Right kidney (tissue), 1 donor: ENCODE measurements at regions not wholly inside any gene's neighbourhood (a gene's known extent, or its start where the extent isn't known, plus 50 kb on each side); places are given as distances from the start of the nearest gene placed in this dataset.
"Not testable (repeated sequence)": the region's sequence is repeated elsewhere in the genome, so short reads cannot be mapped to it uniquely, and the experiment has no call there.

Experiments
- DNase-seq: peaks from one replicate; pipeline ENCODE4 v3.0.0-alpha.2; 2016

- DNase-seq = no peak
These were observed 313.6 kb downstream of the TBC1D32 start for GRCh38 chr6:121020656-121021055.

DNA sequence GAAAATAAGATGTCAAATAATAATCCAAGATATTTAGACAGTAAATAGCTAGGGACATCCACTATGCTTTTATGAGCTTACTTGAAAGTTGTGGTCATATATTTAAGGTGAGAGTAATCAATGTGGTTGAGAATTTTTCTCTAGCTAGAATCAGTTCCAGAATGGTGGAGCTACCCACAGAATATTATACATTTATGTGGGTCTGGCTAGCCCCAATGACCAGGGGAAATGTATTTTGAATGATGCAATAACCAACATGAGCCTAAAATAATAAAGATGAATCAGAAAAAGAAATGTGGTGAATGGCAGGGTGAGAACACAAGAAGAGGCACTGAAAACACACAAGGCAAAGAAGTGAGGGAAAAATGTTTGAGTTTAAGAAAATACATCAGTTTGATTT is 325.7 kb downstream of the TBC1D32 start:
- no peak for DNase-seq

GRCh38 chr6:121006024-121006423 is 328.3 kb downstream of the TBC1D32 start:
- no peak for DNase-seq

DNA sequence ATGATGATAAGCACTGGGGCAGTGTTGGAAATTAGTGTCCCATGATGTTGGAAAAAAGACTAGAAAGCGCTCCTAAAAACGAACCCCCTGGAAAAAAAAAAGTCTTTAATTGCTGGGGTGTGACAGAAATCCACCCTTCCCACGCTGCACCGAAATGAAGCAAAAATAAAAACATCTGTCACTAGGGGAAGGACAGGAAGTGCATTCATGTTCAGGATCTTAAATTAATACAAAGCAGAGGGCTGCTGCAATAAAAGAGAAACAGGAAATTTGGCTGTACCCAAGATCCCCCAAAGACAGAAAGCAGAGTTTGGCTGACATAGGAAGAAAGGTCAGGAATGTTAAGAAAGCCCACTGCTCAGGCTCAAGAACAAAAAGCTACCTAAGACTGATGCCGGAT is 333.9 kb downstream of the TBC1D32 start:
- no peak for DNase-seq

DNA sequence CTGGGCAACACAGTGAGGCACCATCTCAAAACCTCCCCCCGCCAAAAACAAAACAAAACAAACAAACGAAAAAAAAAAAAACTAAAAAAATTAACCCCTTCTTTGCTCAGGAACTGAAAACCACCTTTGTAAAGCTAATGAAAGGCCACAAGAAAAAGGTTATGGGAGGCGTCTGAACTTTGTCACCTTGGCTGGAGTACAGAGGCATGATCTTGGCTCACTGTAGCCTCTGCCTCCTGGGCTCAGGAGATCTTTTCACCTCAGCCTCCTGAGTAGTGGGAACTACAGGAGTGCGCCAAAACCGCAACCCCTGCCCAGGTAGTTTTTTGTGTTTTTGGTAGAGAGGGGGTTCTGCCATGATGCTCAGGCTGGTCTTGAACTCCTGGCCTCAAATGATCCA is 337.9 kb downstream of the TBC1D32 start:
- DNase-seq = no peak

DNA sequence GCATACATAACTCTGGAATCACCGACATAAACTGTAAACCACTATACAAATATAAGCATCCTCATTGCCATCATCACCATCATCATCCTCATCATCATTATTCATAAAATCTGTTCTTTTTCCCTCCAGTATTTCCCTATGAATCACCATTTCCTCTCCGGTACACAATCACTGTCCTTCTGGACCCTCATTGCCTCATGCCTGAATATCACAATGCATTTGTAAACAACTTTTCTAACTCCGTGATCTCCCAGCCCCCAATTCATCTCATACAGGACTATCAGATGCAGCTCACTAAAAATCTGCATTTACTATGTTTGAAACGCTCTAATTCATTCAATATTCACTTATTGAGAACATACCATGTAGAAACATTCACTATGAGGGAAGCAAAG is 339.7 kb downstream of the TBC1D32 start:
- no peak for DNase-seq

DNA sequence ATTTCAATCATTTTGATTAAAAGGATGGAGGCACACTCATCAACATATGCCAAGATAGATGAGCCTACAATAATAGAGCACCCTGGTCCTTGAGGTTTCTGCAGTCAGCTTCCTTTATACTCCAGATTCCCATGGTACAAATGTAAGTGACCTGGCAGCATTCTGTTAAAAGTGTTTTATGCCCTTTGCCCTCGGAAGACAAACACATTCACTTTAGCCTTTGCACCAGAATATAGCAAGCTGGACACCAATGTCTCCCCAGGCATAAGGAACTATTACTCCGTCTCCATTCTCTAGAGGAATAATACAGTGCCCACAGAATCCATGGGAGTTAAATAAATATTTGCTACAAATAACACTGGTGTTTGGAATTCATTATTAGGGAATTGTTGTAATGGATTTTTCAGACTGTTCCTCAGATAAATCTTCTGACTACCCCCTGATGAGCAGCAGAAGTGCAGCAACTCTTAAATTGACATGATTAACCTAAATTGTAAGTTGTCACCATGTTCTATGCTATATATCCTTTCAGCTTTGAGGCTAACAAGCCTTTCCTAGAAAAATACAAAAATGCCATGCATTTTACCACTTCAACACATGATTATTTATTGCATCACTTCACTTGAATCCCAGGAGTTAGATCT is 340.2 kb downstream of the TBC1D32 start:
- DNase-seq = no peak

- DNase-seq = no peak
These were observed 342.0 kb downstream of the TBC1D32 start for GRCh38 chr6:120992257-120992656.

DNA sequence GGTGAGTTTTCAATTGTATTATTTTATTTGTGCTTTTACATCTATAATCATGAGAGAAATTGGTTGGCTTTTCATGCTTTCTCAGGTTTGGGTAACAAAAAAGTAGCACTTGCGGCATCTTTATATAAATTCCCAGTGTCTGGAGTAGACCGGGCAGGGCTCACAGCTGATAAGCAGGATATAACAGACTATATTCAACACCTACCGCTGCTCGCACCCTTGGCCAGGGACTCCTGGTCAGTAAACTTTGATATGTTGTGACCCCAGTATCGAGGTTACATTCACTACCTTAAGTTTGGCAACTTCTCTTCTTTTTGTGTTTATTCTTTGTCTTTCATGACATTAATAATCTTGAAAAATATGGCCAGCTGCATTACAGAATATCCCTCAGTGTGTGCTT is 343.4 kb downstream of the TBC1D32 start:
- no peak for DNase-seq

DNA sequence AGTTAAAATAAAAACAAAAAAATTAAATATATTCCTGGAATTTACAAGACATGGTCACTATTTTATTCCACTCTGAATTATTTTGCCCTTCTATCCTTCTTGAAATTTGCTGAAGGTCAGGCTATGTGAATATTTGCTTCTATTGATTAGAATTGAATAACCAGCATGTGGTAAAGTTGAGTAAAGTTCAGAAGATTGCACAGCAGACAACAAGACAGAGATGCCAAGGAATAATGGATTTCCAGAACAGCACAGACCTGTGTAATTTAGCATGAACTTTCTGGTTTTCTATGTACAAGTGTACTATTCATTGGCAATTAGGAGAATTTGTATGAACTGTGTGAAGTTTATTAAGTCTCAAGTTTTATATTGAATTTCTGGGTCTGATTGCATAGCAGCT is 352.4 kb downstream of the TBC1D32 start:
- no peak for DNase-seq

DNA sequence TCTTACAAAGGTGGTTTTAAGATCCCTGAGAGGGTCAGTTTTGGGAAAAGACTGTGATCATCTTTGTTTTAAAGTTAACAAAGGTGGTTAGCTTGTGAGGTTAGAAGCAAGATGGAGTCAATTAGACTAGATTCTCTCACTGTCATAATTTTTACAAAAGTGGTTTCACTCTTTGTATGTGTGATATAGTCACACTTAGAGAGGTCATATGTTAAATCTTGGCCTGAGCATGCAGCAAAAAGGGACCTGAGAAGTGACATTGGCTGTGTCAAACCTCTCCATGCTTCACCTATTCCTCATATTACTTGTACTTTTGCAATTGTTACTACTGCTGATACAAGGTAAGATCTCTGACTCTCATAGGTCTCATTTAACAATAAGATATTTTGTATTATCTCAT is 368.0 kb downstream of the TBC1D32 start:
- DNase-seq = no peak

- DNase-seq = no peak
These were observed 368.5 kb downstream of the TBC1D32 start for GRCh38 chr6:120965814-120966213.

DNA sequence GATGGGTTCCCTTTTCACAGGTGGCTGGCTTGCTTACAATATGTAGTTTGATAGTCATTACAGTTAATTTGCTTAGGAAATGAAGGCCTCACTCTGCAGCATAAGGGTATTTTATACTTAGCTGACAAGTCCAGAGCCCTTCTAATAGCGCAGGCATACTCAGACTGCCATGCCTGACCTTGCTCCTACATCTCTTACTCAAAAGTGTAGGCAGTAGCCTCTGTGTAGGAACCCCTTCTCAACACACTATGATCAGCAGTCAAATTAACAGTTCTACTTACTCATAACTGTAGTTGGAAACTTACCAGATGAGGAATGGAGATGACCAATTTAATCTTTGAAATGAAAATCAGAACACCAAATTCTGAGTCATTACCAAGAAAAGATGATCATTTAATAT is 373.5 kb downstream of the TBC1D32 start:
- DNase-seq = no peak

- no peak for DNase-seq
These were observed 380.2 kb downstream of the TBC1D32 start for GRCh38 chr6:120954111-120954510.

GRCh38 chr6:120951258-120951657 is 383.0 kb downstream of the TBC1D32 start:
- no peak for DNase-seq

- DNase-seq = no peak
These were observed 387.2 kb downstream of the TBC1D32 start for GRCh38 chr6:120947111-120947510.

DNA sequence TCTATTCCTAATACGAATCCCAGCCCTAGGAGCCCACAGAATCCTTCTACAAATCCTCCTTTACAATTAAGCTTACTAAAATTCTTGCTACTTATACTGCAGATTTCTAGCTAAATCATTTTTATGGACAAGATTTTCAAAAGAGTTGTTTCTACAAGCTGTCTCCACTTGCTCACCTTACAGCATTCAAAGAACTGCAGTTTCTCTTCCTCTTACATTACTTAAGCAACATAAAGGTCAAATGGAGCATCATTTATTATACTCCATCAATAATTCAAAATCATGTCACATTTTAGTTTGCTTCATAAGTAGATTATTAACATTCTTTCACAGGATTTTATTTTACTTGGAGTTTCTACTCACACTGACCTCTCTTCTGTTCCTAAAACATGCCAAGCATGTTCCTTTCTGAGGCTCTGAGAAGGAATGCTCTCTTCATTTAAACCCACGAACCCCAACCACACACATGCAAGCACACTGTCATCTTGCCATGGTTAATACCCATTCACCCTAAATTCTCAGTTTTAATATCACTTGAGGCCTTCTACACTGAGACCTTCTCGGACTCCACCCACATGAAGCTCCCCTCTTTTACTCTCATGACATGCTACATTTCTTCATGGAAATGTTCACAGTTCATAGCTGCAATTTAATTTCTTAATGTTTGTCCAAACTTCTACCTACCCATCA is 388.2 kb downstream of the TBC1D32 start:
- no peak for DNase-seq

GRCh38 chr6:120938876-120939472 is 395.3 kb downstream of the TBC1D32 start:
- no peak for DNase-seq

DNA sequence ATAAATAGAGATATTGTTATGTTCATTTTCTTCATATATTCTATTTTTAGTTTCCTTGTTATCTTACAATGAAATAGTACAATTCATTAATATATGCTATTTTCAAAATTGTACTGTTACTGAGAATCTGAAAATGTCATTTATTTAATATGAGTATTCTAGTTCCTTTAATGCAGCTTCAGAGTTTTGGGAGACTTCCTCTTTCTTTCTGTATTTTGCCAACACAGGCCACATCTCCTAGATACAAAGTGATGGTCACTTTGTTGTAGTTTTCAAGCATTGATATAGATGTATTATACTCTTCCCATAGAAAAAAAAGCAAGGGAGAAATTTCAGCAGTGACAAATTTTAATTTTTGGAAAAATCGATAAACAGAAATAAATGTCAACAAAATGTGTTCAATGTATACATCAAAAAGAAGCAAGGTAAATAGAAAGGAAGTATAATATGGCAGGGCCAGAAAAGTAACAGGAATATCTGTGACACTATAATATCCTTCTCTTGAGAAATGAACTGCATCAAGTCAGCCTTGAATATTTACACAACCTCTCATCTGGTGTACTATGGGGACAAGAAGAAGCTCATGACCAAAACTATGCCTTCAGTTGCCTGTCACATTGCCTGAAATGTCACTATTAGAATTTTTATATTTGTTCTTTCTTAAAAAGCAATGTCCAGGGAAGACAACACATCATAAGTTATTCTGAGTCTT is 396.0 kb downstream of the TBC1D32 start:
- DNase-seq = no peak

GRCh38 chr6:120935908-120936307 is 398.4 kb downstream of the TBC1D32 start:
- no peak for DNase-seq

- DNase-seq = no peak
These were observed 399.3 kb downstream of the TBC1D32 start for GRCh38 chr6:120935016-120935415.

DNA sequence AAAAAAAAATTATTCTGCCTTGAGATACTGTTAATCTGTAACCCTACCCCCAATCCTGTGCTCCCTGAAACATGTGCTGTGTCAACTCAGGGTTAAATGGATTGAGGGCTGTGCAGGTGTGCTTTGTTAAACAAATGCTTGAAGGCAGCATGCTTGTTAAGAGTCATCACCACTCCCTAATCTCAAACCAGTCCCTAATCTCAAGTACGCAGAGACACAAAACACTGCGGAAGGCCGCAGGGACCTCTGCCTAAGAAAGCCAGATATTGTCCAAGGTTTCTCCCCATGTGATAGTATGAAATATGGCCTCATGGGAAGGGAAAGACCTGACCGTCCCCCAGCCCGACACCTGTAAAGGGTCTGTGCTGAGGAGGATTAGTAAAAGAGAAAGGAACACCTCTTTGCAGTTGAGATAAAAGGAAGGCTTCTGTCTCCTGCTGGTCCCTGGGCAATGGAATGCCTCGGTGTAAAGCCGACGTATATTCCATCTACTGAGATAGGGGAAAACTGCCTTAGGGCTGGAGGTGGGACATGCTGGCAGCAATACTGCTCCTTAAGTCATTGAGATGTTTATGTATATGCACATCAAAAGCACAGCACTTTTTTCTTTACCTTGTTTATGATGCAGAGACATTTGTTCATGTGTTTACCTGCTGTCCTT is 402.6 kb downstream of the TBC1D32 start:
- DNase-seq = not testable (repeated sequence)

DNA sequence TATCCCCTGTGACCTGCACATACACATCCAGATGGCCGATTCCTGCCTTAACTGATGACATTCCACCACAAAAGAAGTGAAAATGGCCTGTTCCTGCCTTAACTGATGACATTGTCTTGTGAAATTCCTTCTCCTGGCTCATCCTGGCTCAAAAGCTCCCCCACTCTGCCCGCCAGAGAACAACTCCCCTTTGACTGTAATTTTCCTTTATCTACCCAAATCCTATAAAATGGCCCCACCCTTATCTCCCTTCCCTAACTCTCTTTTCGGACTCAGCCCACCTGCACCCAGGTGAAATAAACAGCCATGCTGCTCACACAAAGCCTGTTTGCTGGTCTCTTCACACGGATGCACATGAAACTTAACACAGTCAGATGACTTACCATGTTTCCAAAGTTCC is 403.8 kb downstream of the TBC1D32 start:
- DNase-seq = not testable (repeated sequence)
